Keratinocyte (primary cell): ENCODE measurements at regions not wholly inside any gene's neighbourhood (a gene's known extent, or its start where the extent isn't known, plus 50 kb on each side); places are given as distances from the start of the nearest gene placed in this dataset.

ENCODE experiments used
- DNase-seq: peaks from one replicate; pipeline ENCODE4 v3.0.0-alpha.2; 2011; ENCODE audit warnings: low read depth, missing footprints, low spot score
- FAIRE-seq: peaks from 2 replicates; lab custom pipeline; 2011; peaks lifted over from hg19 to GRCh38; lab: Jason Lieb, UNC
- H2AFZ ChIP-seq: 2 replicates; pipeline ENCODE4 v1.6.0; 2012; ENCODE audit warnings: low read length, control low read depth, inconsistent platforms; ENCODE audit not compliant: control insufficient read depth
- H3K27ac ChIP-seq: 2 replicates; pipeline ENCODE4 v1.5.1; 2011; ENCODE audit warnings: low read length; ENCODE audit not compliant: control insufficient read depth, insufficient read depth
- H3K27me3 ChIP-seq: 3 replicates; pipeline ENCODE4 v1.6.0; 2011; ENCODE audit warnings: low read length; ENCODE audit not compliant: control insufficient read depth, insufficient read depth; ENCODE audit errors: extremely low read depth
- H3K36me3 ChIP-seq, 2 experiments: 2 replicates in 1 of 2; 3 replicates in 1 of 2; pipeline ENCODE4 v1.5.1; 2011; ENCODE audit warnings: low read length in 2 of 2, mild to moderate bottlenecking in 1 of 2; ENCODE audit not compliant: control insufficient read depth in 2 of 2, insufficient read depth in 2 of 2; ENCODE audit errors: extremely low read depth in 1 of 2
- H3K4me1 ChIP-seq: 3 replicates; pipeline ENCODE4 v1.5.1; 2011; ENCODE audit warnings: low read length; ENCODE audit not compliant: control insufficient read depth, insufficient read depth; ENCODE audit errors: extremely low read depth
- H3K4me2 ChIP-seq: 3 replicates; pipeline ENCODE4 v1.6.0; 2011; ENCODE audit warnings: low read depth, low read length; ENCODE audit not compliant: control insufficient read depth, insufficient read depth; ENCODE audit errors: extremely low read depth
- H3K4me3 ChIP-seq, 3 experiments: fragments of 200-600 bp in 1 of 3; sonication (generic) in 1 of 3; 2 replicates in 2 of 3; 3 replicates in 1 of 3; pipeline ENCODE4 v1.5.1; 2011 to 2016; ENCODE audit warnings: low read length in 3 of 3, mild to moderate bottlenecking in 3 of 3, control low read depth in 2 of 3, inconsistent platforms in 1 of 3, low read depth in 1 of 3, mixed read lengths in 1 of 3, mixed run types in 1 of 3, moderate library complexity in 1 of 3; ENCODE audit not compliant: control insufficient read depth in 2 of 3, insufficient read depth in 2 of 3; ENCODE audit errors: extremely low read depth in 1 of 3
- H3K79me2 ChIP-seq: 2 replicates; pipeline ENCODE4 v1.6.0; 2012; ENCODE audit warnings: low read length; ENCODE audit not compliant: control insufficient read depth, insufficient read depth
- H3K9ac ChIP-seq: 3 replicates; pipeline ENCODE4 v1.6.0; 2011; ENCODE audit warnings: low read length; ENCODE audit not compliant: control insufficient read depth, insufficient read depth; ENCODE audit errors: extremely low read depth
- H3K9me1 ChIP-seq: 3 replicates; pipeline ENCODE4 v1.6.0; 2011; ENCODE audit warnings: low read length; ENCODE audit not compliant: control insufficient read depth, insufficient read depth; ENCODE audit errors: extremely low read depth
- H3K9me3 ChIP-seq: 2 replicates; pipeline ENCODE4 v1.5.1; 2012; ENCODE audit warnings: low read depth, low read length; ENCODE audit not compliant: control insufficient read depth
- H4K20me1 ChIP-seq: 3 replicates; pipeline ENCODE4 v1.6.0; 2011; ENCODE audit warnings: low read length; ENCODE audit not compliant: control insufficient read depth, insufficient read depth; ENCODE audit errors: extremely low read depth
- EZH2 ChIP-seq: IDR thresholded peaks from one replicate; pipeline ENCODE4 v1.6.1; 2012; ENCODE audit warnings: inconsistent platforms, mild to moderate bottlenecking, low read length, moderate library complexity
- dilution Hi-C: fragments of 300-500 bp; cut with MboI; formaldehyde crosslinking; loops from one replicate; pipeline ENCODE4 v1.7.0; 2020; ENCODE audit warnings: low sequenced_read_pairs; ENCODE audit not compliant: extremely low pct_ligation_motif_present
- TF ChIP-seq, protein P1 (sequence below), 3 experiments: IDR thresholded peaks in 1 of 3; conservative IDR thresholded peaks in 1 of 3; optimal IDR thresholded peaks in 1 of 3; 2 replicates in 2 of 3; 3 replicates in 1 of 3; pipeline versions ENCODE3 to v1.5.1; 2011; ENCODE audit warnings: low read length in 3 of 3, mild to moderate bottlenecking in 3 of 3, moderate library complexity in 2 of 3, control low read depth in 1 of 3, inconsistent platforms in 1 of 3; ENCODE audit not compliant: insufficient read depth in 2 of 3; ENCODE audit errors: extremely low read depth in 1 of 3

DNA sequence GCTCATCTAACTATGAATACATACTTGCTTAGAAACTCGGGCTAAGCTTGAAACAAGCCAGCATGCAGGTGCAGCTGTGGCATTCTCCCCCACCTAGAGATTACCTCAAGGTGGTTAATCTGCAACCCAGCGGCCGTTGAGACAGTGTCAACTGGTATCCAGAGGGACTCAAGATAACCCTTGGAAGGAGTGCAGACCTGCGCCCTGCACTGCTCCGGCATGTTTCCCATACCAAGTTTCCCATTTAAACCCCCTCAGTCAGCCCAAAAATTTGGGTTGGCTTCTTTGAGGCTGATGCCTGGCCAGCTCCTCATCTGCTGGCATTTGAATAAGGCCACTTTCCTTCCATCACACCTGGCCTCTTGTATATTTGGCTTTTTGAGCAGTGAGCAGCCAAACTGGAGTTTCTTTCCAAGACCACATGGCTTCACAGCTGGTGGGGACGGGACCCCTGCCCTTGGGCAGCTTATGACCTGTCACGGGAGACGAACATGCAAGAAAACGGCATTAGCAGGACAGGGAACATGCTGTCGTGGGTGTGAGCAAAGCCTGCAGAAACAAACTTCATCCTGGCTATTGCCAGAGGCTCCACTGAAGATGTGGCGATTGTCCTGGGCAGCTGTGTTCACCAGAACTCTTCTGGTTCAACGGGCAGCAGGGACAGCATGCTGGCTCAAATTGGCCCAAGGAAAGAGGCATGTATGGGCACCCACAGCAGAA lies 98.2 kb downstream of the PLXNA1 start:
- TF ChIP-seq, protein P1, sequence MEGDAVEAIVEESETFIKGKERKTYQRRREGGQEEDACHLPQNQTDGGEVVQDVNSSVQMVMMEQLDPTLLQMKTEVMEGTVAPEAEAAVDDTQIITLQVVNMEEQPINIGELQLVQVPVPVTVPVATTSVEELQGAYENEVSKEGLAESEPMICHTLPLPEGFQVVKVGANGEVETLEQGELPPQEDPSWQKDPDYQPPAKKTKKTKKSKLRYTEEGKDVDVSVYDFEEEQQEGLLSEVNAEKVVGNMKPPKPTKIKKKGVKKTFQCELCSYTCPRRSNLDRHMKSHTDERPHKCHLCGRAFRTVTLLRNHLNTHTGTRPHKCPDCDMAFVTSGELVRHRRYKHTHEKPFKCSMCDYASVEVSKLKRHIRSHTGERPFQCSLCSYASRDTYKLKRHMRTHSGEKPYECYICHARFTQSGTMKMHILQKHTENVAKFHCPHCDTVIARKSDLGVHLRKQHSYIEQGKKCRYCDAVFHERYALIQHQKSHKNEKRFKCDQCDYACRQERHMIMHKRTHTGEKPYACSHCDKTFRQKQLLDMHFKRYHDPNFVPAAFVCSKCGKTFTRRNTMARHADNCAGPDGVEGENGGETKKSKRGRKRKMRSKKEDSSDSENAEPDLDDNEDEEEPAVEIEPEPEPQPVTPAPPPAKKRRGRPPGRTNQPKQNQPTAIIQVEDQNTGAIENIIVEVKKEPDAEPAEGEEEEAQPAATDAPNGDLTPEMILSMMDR (optimal IDR thresholded peaks at IDR 0.05 in 1 of 3, IDR thresholded peaks at IDR 0.05 in 1 of 3, conservative IDR thresholded peaks at IDR 0.05 in 1 of 3; ENCODE audit: extremely low read depth in 1 of 3, insufficient read depth in 2 of 3, low read length in 3 of 3): no peak
- TF ChIP-seq EZH2: no peak
- Histone ChIP-seq H3K4me3 (no peak overlapping the region), H3K4me2 (no peak overlapping the region), H3K9ac (no peak overlapping the region), H3K36me3 (no peaks in the 10 kb centered on the region), H2AFZ (no peak overlapping the region), H3K9me1 (no peaks in the 10 kb centered on the region), H3K27me3 (no peaks in the 10 kb centered on the region), H3K27ac (no peak overlapping the region), H3K4me1 (no peaks in the 10 kb centered on the region), H3K79me2 (no peaks in the 10 kb centered on the region), H3K9me3 (no peaks in the 10 kb centered on the region), H4K20me1 (no peaks in the 10 kb centered on the region)
- dilution Hi-C loops: no loop called here
- FAIRE-seq: no peak
- DNase-seq: no peak

DNA sequence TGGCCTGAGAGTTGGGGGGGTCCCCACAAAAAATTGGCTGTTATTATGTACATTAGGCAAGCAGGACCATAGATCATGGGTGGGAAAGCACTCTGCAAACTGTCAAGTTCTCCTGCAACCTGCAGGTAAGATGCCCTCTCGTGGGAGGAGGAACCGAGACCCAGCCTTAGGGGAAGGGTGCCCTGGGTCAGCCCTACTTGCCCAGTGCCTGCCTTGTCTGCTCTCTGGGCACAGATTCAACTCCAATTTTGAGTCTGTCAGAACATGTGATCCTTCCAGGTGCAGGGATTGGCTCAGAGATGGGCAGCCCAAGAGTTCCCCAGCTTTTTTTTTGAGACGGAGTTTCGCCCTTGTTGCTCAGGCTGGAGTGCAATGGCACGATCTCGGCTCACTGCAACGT lies 99.2 kb downstream of the PLXNA1 start:
- H3K79me2 ChIP-seq: no peaks in the 10 kb centered on the region
- H3K4me1 ChIP-seq: no peaks in the 10 kb centered on the region
- H3K36me3 ChIP-seq: no peaks in the 10 kb centered on the region
- dilution Hi-C loops: no loop called here
- no peaks in the 10 kb centered on the region for H3K9me1 ChIP-seq
- FAIRE-seq (no peak), DNase-seq (no peak)
- H3K4me3 ChIP-seq: no peak overlapping the region
- H3K9me3 ChIP-seq: no peaks in the 10 kb centered on the region
- TF ChIP-seq, protein P1 (optimal IDR thresholded peaks at IDR 0.05 in 1 of 3, IDR thresholded peaks at IDR 0.05 in 1 of 3, conservative IDR thresholded peaks at IDR 0.05 in 1 of 3; ENCODE audit: extremely low read depth in 1 of 3, insufficient read depth in 2 of 3, low read length in 3 of 3): no peak
- no peak for TF ChIP-seq EZH2
- H3K27ac ChIP-seq: no peak overlapping the region
- H2AFZ ChIP-seq: no peak overlapping the region
- no peaks in the 10 kb centered on the region for H3K27me3 ChIP-seq
- H3K9ac ChIP-seq: no peak overlapping the region
- H4K20me1 ChIP-seq: no peaks in the 10 kb centered on the region
- H3K4me2 ChIP-seq: no peak overlapping the region
